GM19324 (cell line): ENCODE measurements at regions not wholly inside any gene's neighbourhood (a gene's known extent, or its start where the extent isn't known, plus 50 kb on each side); places are given as distances from the start of the nearest gene placed in this dataset.

ENCODE experiments used
- ATAC-seq: cut with Tn5 transposase; IDR thresholded peaks from one replicate; pipeline ENCODE4 v1.9.1; 2021; ENCODE audit warnings: mild to moderate bottlenecking, moderate library complexity; ENCODE audit not compliant: unreplicated experiment, low FRiP score

GRCh38 chr13:63614874-63615612 is 2199.4 kb upstream of the PCDH20 start:
- no peak for ATAC-seq

GRCh38 chr13:63607153-63607552 is 2191.5 kb upstream of the PCDH20 start:
- no peak for ATAC-seq

- no peak for ATAC-seq
These were observed 2190.3 kb upstream of the PCDH20 start for GRCh38 chr13:63605962-63606361.

- ATAC-seq = no peak
These were observed 2189.8 kb upstream of the PCDH20 start for GRCh38 chr13:63605403-63605802.

- no peak for ATAC-seq
These were observed 2180.2 kb upstream of the PCDH20 start for GRCh38 chr13:63595811-63596210.

GRCh38 chr13:63586467-63586866 is 2170.8 kb upstream of the PCDH20 start:
- no peak for ATAC-seq

GRCh38 chr13:63578796-63579195 is 2163.1 kb upstream of the PCDH20 start:
- no peak for ATAC-seq

- ATAC-seq = no peak
These were observed 2151.4 kb upstream of the PCDH20 start for GRCh38 chr13:63567031-63567430.

GRCh38 chr13:63554157-63554556 is 2138.5 kb upstream of the PCDH20 start:
- no peak for ATAC-seq

GRCh38 chr13:63551731-63552130 is 2136.1 kb upstream of the PCDH20 start:
- no peak for ATAC-seq

- no peak for ATAC-seq
These were observed 2130.9 kb upstream of the PCDH20 start for GRCh38 chr13:63546524-63546923.

- no peak for ATAC-seq
These were observed 2127.1 kb upstream of the PCDH20 start for GRCh38 chr13:63542770-63543169.

GRCh38 chr13:63541336-63541735 is 2125.7 kb upstream of the PCDH20 start:
- no peak for ATAC-seq

GRCh38 chr13:63540061-63540460 is 2124.4 kb upstream of the PCDH20 start:
- ATAC-seq = no peak

- ATAC-seq = no peak
These were observed 2101.7 kb upstream of the PCDH20 start for GRCh38 chr13:63517371-63517770.

GRCh38 chr13:63516124-63516523 is 2100.5 kb upstream of the PCDH20 start:
- ATAC-seq = no peak

- ATAC-seq = no peak
These were observed 2099.2 kb upstream of the PCDH20 start for GRCh38 chr13:63514886-63515285.

- ATAC-seq = no peak
These were observed 2096.4 kb upstream of the PCDH20 start for GRCh38 chr13:63512095-63512494.

- no peak for ATAC-seq
These were observed 2086.1 kb upstream of the PCDH20 start for GRCh38 chr13:63501702-63502101.

- no peak for ATAC-seq
These were observed 2082.0 kb upstream of the PCDH20 start for GRCh38 chr13:63497601-63498000.

GRCh38 chr13:63492604-63493003 is 2077.0 kb upstream of the PCDH20 start:
- ATAC-seq = no peak

- ATAC-seq = no peak
These were observed 2074.5 kb upstream of the PCDH20 start for GRCh38 chr13:63490149-63490548.

GRCh38 chr13:63481334-63481733 is 2065.7 kb upstream of the PCDH20 start:
- no peak for ATAC-seq
